Fibroblast of lung (primary cell): ENCODE measurements at regions not wholly inside any gene's neighbourhood (a gene's known extent, or its start where the extent isn't known, plus 50 kb on each side); places are given as distances from the start of the nearest gene placed in this dataset.

Experiments used
- DNase-seq, 2 donors: peaks; one replicate each; pipeline versions ENCODE4 v3.0.0 to v3.0.0-alpha.2; 2010; ENCODE audit warnings: low read depth in 2 of 2
- H2AFZ ChIP-seq: 2 replicates; pipeline ENCODE4 v1.5.1; 2012; ENCODE audit warnings: low read length, control low read depth, inconsistent platforms
- H3K27ac ChIP-seq: 2 replicates; pipeline ENCODE4 v1.5.1; 2011; ENCODE audit warnings: low read length, control low read depth; ENCODE audit not compliant: insufficient read depth
- H3K27me3 ChIP-seq: 2 replicates; pipeline ENCODE4 v1.5.1; 2011; ENCODE audit warnings: mild to moderate bottlenecking, low read length; ENCODE audit not compliant: control insufficient read depth, insufficient read depth
- H3K36me3 ChIP-seq: 2 replicates; pipeline ENCODE4 v1.5.1; 2011; ENCODE audit warnings: low read length; ENCODE audit not compliant: control insufficient read depth, insufficient read depth
- H3K4me1 ChIP-seq: 2 replicates; pipeline ENCODE4 v1.5.1; 2011; ENCODE audit warnings: low read length; ENCODE audit not compliant: control insufficient read depth, insufficient read depth; ENCODE audit errors: extremely low read depth
- H3K4me2 ChIP-seq: 2 replicates; pipeline ENCODE4 v1.5.1; 2011; ENCODE audit warnings: low read length, control low read depth; ENCODE audit not compliant: insufficient read depth; ENCODE audit errors: extremely low read depth
- H3K4me3 ChIP-seq, 4 experiments: fragments of 200-600 bp in 1 of 4; sonication (generic) in 1 of 4; replicated peaks in 1 of 4; 2 replicates each; pipeline ENCODE4 v1.5.1; 2011 to 2016; ENCODE audit warnings: low read length in 4 of 4, low read depth in 3 of 4, mild to moderate bottlenecking in 3 of 4, control low read depth in 2 of 4, inconsistent platforms in 1 of 4, mixed read lengths in 1 of 4; ENCODE audit not compliant: insufficient read depth in 1 of 4; ENCODE audit errors: control extremely low read depth in 1 of 4
- H3K79me2 ChIP-seq: 2 replicates; pipeline ENCODE4 v1.5.1; 2012; ENCODE audit warnings: mild to moderate bottlenecking, low read length, inconsistent platforms; ENCODE audit not compliant: control insufficient read depth, insufficient read depth
- H3K9ac ChIP-seq: 2 replicates; pipeline ENCODE4 v1.5.1; 2011; ENCODE audit warnings: mild to moderate bottlenecking, low read length, control low read depth; ENCODE audit not compliant: insufficient read depth
- H3K9me3 ChIP-seq: 2 replicates; pipeline ENCODE4 v1.5.1; 2012; ENCODE audit warnings: low read depth, low read length; ENCODE audit not compliant: control insufficient read depth, insufficient read depth
- H4K20me1 ChIP-seq: 2 replicates; pipeline ENCODE4 v1.5.1; 2011; ENCODE audit warnings: low read length; ENCODE audit not compliant: control insufficient read depth, insufficient read depth; ENCODE audit errors: extremely low read depth
- CTCF ChIP-seq, 2 donors: IDR thresholded peaks in 1 of 2; conservative IDR thresholded peaks in 1 of 2; 1 replicate in 1 of 2; 2 replicates in 1 of 2; pipeline ENCODE4 v1.5.1; 2011 to 2012; ENCODE audit warnings: low read length in 2 of 2, control low read depth in 1 of 2, inconsistent platforms in 1 of 2, low read depth in 1 of 2, mild to moderate bottlenecking in 1 of 2
- EZH2 ChIP-seq: IDR thresholded peaks from 2 replicates; pipeline ENCODE4 v1.5.1; 2012; ENCODE audit warnings: low read length, control low read depth, mild to moderate bottlenecking; ENCODE audit errors: missing control alignments

GRCh38 chr2:6748406-6749067, 117.2 kb downstream of the CMPK2 start:
- TF ChIP-seq CTCF (conservative IDR thresholded peaks at IDR 0.05 in 1 of 2, IDR thresholded peaks at IDR 0.05 in 1 of 2; ENCODE audit: low read depth in 1 of 2, low read length in 2 of 2) (no peak), EZH2 (no peak)
- Histone ChIP-seq H3K36me3 (no peaks in the 10 kb centered on the region), H3K9ac (no peak overlapping the region), H3K4me3 (no peak overlapping the region), H3K4me1 (no peaks in the 10 kb centered on the region), H3K79me2 (no peaks in the 10 kb centered on the region), H3K27me3 (no peaks in the 10 kb centered on the region), H3K9me3 (no peaks in the 10 kb centered on the region), H3K27ac (no peak overlapping the region), H3K4me2 (no peak overlapping the region), H2AFZ (no peak overlapping the region), H4K20me1 (no peaks in the 10 kb centered on the region)
- no peak for DNase-seq

- Histone ChIP-seq H3K27ac (no peak overlapping the region), H3K9ac (no peak overlapping the region), H4K20me1 (no peaks in the 10 kb centered on the region), H3K36me3 (no peaks in the 10 kb centered on the region), H3K4me1 (no peaks in the 10 kb centered on the region), H3K4me2 (no peak overlapping the region), H3K27me3 (no peaks in the 10 kb centered on the region), H3K79me2 (no peaks in the 10 kb centered on the region), H3K4me3 (no peak overlapping the region), H3K9me3 (no peaks in the 10 kb centered on the region), H2AFZ (no peak overlapping the region)
- TF ChIP-seq EZH2 (no peak), CTCF (conservative IDR thresholded peaks at IDR 0.05 in 1 of 2, IDR thresholded peaks at IDR 0.05 in 1 of 2; ENCODE audit: low read depth in 1 of 2, low read length in 2 of 2) (no peak)
- no peak for DNase-seq
Observed at GRCh38 chr2:6749962-6750361, 115.7 kb downstream of the CMPK2 start.

GRCh38 chr2:6750411-6751158, 115.1 kb downstream of the CMPK2 start:
- H3K4me3 ChIP-seq: no peak overlapping the region
- H4K20me1 ChIP-seq: no peaks in the 10 kb centered on the region
- no peak overlapping the region for H3K27ac ChIP-seq
- no peak overlapping the region for H3K9ac ChIP-seq
- H3K9me3 ChIP-seq: no peaks in the 10 kb centered on the region
- H3K79me2 ChIP-seq: no peaks in the 10 kb centered on the region
- TF ChIP-seq CTCF (conservative IDR thresholded peaks at IDR 0.05 in 1 of 2, IDR thresholded peaks at IDR 0.05 in 1 of 2; ENCODE audit: low read depth in 1 of 2, low read length in 2 of 2): no peak
- no peak for TF ChIP-seq EZH2
- H3K27me3 ChIP-seq: no peaks in the 10 kb centered on the region
- peak in 1 of 2 donors; percentile 21 for DNase-seq
- no peaks in the 10 kb centered on the region for H3K4me1 ChIP-seq
- H2AFZ ChIP-seq: no peak overlapping the region
- no peak overlapping the region for H3K4me2 ChIP-seq
- no peaks in the 10 kb centered on the region for H3K36me3 ChIP-seq
